Activated B cell treated with CpG ODN at 0.5 μM for 24 hours (primary cell): ENCODE measurements at regions not wholly inside any gene's neighbourhood (a gene's known extent, or its start where the extent isn't known, plus 50 kb on each side); places are given as distances from the start of the nearest gene placed in this dataset.

Experiments
- ATAC-seq: fragments of 200-7000 bp; cut with Tn5 transposase; one replicate; pipeline ENCODE4 v1.10.0; 2021; ENCODE audit warnings: low read depth, mild to moderate bottlenecking, moderate library complexity
- CTCF ChIA-PET: fragments of 350-600 bp; sonication (Branson Sonifier 250); formaldehyde crosslinking; loops from one replicate; lab custom pipeline; 2021; ENCODE audit warnings: antibody characterized with exemption; lab: Charles Lee
- POLR2A ChIA-PET: fragments of 350-600 bp; sonication (Branson Sonifier 250); formaldehyde crosslinking; loops from one replicate; lab custom pipeline; 2021; ENCODE audit warnings: antibody characterized with exemption; lab: Charles Lee
- DNase-seq: peaks from one replicate; pipeline ENCODE4 v3.0.0; 2022
- H3K27ac Mint-ChIP-seq: one replicate; pipeline ENCODE4 v1.8.0; 2020; ENCODE audit warnings: mixed read lengths
- H3K27me3 Mint-ChIP-seq: one replicate; pipeline ENCODE4 v1.8.0; 2021; ENCODE audit warnings: mixed read lengths
- H3K36me3 Mint-ChIP-seq: one replicate; pipeline ENCODE4 v1.8.0; 2021; ENCODE audit warnings: low read depth, mixed read lengths
- H3K4me1 Mint-ChIP-seq: one replicate; pipeline ENCODE4 v1.8.0; 2021; ENCODE audit warnings: mixed read lengths
- H3K4me3 Mint-ChIP-seq: one replicate; pipeline ENCODE4 v1.8.0; 2020; ENCODE audit warnings: mild to moderate bottlenecking, mixed read lengths
- H3K9me3 Mint-ChIP-seq: one replicate; pipeline ENCODE4 v1.8.0; 2020; ENCODE audit warnings: mixed read lengths
- intact Hi-C: fragments of 100-400 bp; cut with micrococcal nuclease; formaldehyde crosslinking; loops from one replicate; pipeline ENCODE4 v1.15.1; 2024
- TF ChIP-seq, protein P1 (sequence below): fragments of 200-600 bp; IDR thresholded peaks from one replicate; pipeline ENCODE4 v1.8.0; 2022; ENCODE audit warnings: antibody characterized with exemption, mild to moderate bottlenecking

GRCh38 chr10:78121801-78122200, 88.1 kb downstream of the RPS24 start:
- DNase-seq, result no peak
- no peak for ATAC-seq
- ChIA-PET POLR2A (no interaction called here), CTCF (no interaction called here)
- TF ChIP-seq, protein P1, sequence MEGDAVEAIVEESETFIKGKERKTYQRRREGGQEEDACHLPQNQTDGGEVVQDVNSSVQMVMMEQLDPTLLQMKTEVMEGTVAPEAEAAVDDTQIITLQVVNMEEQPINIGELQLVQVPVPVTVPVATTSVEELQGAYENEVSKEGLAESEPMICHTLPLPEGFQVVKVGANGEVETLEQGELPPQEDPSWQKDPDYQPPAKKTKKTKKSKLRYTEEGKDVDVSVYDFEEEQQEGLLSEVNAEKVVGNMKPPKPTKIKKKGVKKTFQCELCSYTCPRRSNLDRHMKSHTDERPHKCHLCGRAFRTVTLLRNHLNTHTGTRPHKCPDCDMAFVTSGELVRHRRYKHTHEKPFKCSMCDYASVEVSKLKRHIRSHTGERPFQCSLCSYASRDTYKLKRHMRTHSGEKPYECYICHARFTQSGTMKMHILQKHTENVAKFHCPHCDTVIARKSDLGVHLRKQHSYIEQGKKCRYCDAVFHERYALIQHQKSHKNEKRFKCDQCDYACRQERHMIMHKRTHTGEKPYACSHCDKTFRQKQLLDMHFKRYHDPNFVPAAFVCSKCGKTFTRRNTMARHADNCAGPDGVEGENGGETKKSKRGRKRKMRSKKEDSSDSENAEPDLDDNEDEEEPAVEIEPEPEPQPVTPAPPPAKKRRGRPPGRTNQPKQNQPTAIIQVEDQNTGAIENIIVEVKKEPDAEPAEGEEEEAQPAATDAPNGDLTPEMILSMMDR, result no peak
- H3K27ac Mint-ChIP-seq, result no peak overlapping the region
- H3K36me3 Mint-ChIP-seq, result no peaks in the 10 kb centered on the region
- intact Hi-C loops, result no loop called here
- H3K9me3 Mint-ChIP-seq, result peaks cover 14% of the 10 kb centered on the region
- no peaks in the 10 kb centered on the region for H3K4me1 Mint-ChIP-seq
- H3K27me3 Mint-ChIP-seq, result peaks cover 6% of the 10 kb centered on the region
- no peak overlapping the region for H3K4me3 Mint-ChIP-seq

DNA sequence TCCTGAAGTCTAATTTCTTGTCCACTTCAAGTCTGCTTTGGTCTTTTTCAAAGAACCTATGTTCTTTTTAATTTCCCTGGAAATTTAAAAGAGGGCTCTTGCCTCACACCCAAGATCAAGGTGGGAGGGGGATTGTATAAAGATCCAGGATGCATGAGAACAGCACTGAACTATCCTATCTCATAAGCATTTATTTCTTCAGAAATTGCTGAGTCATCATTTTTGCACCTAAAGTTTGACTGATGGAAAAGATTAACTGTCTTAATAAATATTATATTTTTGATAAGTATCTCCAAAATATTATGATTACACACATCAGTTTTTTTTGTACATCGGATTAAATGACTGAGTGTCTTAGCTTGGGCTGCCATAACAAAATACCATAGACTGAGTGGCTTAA, 90.5 kb downstream of the RPS24 start:
- TF ChIP-seq, protein P1, result no peak
- H3K4me1 Mint-ChIP-seq, result no peaks in the 10 kb centered on the region
- H3K27ac Mint-ChIP-seq, result no peak overlapping the region
- intact Hi-C loops, result no loop called here
- DNase-seq (no peak), ATAC-seq (no peak)
- H3K4me3 Mint-ChIP-seq, result no peak overlapping the region
- CTCF ChIA-PET, result no interaction called here
- peaks cover 14% of the 10 kb centered on the region for H3K9me3 Mint-ChIP-seq
- peaks cover 6% of the 10 kb centered on the region for H3K27me3 Mint-ChIP-seq
- H3K36me3 Mint-ChIP-seq, result no peaks in the 10 kb centered on the region
- POLR2A ChIA-PET, result no interaction called here

GRCh38 chr10:78129211-78129610, 95.5 kb downstream of the RPS24 start:
- peaks cover 2% of the 10 kb centered on the region for H3K27me3 Mint-ChIP-seq
- H3K4me1 Mint-ChIP-seq, result no peaks in the 10 kb centered on the region
- CTCF ChIA-PET, result no interaction called here
- no peak overlapping the region for H3K27ac Mint-ChIP-seq
- ATAC-seq, result no peak
- intact Hi-C loops, result no loop called here
- no peaks in the 10 kb centered on the region for H3K36me3 Mint-ChIP-seq
- no peak overlapping the region for H3K4me3 Mint-ChIP-seq
- DNase-seq, result no peak
- POLR2A ChIA-PET, result no interaction called here
- H3K9me3 Mint-ChIP-seq, result no peaks in the 10 kb centered on the region
- TF ChIP-seq, protein P1, result no peak

DNA sequence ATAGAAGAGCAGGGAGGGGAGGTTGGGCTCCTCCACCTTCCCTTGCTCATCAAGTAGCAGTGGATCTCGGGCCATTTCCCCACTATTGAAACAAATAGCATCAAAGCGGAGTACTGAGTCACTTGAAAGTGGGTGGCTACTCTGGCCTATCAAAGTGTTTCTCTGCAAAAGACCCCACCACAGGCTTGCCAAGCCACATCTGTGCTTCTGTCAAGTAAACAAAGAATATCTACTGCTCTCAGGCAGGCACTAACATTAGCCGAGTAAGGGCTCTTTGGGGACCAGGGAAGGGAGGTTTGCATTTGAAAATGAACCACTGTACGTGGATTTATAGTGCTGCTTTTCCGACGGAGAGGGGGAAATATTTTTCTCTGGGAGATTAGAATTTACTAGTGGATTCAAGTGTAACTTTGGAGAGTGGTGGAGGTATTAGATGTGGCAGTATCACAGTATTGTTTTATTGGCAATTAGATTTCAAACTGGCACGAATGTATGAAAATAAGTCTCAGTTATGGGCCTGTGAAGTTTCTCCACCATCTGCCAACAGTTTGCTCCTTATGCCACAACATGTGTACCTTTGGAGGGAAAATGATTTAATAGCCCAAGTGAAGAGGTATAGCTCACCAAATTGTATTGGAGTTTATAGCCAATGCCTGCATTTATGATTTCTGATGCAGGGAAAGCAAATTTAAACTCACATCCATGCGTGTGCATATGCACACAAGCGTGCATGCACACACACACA, 97.5 kb downstream of the RPS24 start:
- intact Hi-C loops, result no loop called here
- no peak for ATAC-seq
- Mint-ChIP-seq H3K4me1 (no peaks in the 10 kb centered on the region), H3K27me3 (peaks cover 2% of the 10 kb centered on the region), H3K27ac (no peak overlapping the region), H3K9me3 (no peaks in the 10 kb centered on the region), H3K36me3 (no peaks in the 10 kb centered on the region), H3K4me3 (no peak overlapping the region)
- ChIA-PET CTCF (no interaction called here), POLR2A (no interaction called here)
- no peak for DNase-seq
- TF ChIP-seq, protein P1, result no peak

- Mint-ChIP-seq H3K9me3 (no peaks in the 10 kb centered on the region), H3K4me1 (no peaks in the 10 kb centered on the region), H3K27ac (no peak overlapping the region), H3K4me3 (no peak overlapping the region), H3K36me3 (no peaks in the 10 kb centered on the region), H3K27me3 (peaks cover 1% of the 10 kb centered on the region)
- intact Hi-C loops, result no loop called here
- CTCF ChIA-PET, result no interaction called here
- ATAC-seq (no peak), DNase-seq (no peak)
- POLR2A ChIA-PET, result no interaction called here
- TF ChIP-seq, protein P1, result no peak
These were observed 101.2 kb downstream of the RPS24 start for GRCh38 chr10:78134773-78135306.
